HL-60 (cell line): ENCODE measurements at regions not wholly inside any gene's neighbourhood (a gene's known extent, or its start where the extent isn't known, plus 50 kb on each side); places are given as distances from the start of the nearest gene placed in this dataset.
A peak's percentile ranks its signal among the peaks of the same experiment; 100 is the strongest.

Experiments used
- CTCF ChIP-seq: IDR thresholded peaks from one replicate; pipeline ENCODE4 v1.5.1; 2011; ENCODE audit warnings: low read length, control low read depth, inconsistent platforms; ENCODE audit not compliant: insufficient read depth
- GABPA ChIP-seq: IDR thresholded peaks from 2 replicates; pipeline ENCODE4 v1.6.1; 2012; ENCODE audit warnings: low read depth
- POLR2AphosphoS5 ChIP-seq: IDR thresholded peaks from 2 replicates; pipeline ENCODE4 v1.6.1; 2012; ENCODE audit warnings: low read depth
- REST ChIP-seq: IDR thresholded peaks from 2 replicates; pipeline ENCODE4 v1.6.1; 2012; ENCODE audit warnings: low read depth; ENCODE audit not compliant: insufficient replicate concordance

DNA sequence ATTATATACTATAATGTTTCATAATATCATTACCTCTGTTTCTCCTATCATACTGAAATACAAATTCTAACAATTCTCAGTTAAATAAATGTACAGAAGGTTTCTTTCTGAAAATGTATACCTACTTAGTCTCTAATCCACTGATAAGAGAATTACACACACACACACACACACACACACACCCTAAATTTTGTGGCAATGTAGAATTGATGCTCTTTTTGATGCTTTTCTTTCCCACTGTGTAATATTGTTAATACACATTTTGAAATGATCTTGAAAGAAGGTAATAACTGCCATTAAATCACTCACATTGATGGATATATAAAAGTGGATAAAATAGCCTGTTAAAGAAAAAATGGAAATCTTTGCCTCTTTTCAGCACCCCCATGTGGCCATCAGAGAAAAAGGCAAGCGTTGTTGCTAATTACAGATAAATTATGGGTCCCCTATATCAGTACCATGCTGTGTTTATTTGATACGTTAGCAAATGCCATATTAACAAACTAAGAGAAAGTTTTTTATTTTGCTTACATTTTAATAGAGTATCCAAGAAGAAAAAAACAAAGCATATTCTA is 76.6 kb upstream of the VGLL2 start:
- peak; percentile 53 for TF ChIP-seq CTCF
- no peak for TF ChIP-seq POLR2AphosphoS5
- no peak for TF ChIP-seq GABPA
- no peak for TF ChIP-seq REST
